Gastroesophageal sphincter (tissue), 4 donors: ENCODE measurements at regions not wholly inside any gene's neighbourhood (a gene's known extent, or its start where the extent isn't known, plus 50 kb on each side); places are given as distances from the start of the nearest gene placed in this dataset.

Source experiments
- ATAC-seq: fragments of 150-250 bp; one replicate; pipeline ENCODE4 v1.9.1; 2016; ENCODE audit warnings: mild to moderate bottlenecking, moderate library complexity
- H3K27ac ChIP-seq, 4 donors: fragments of 200-600 bp; sonication (generic) in 3 of 4; 1 replicate in 3 of 4; 2 replicates in 1 of 4; pipeline ENCODE4 v1.5.1; 2016 to 2019
- H3K27me3 ChIP-seq: fragments of 200-600 bp; sonication (generic); one replicate; pipeline ENCODE4 v1.5.1; 2019
- H3K36me3 ChIP-seq, 2 donors: fragments of 200-600 bp; sonication (generic); one replicate each; pipeline ENCODE4 v1.5.1; 2019; ENCODE audit warnings: control low read depth in 1 of 2
- H3K4me1 ChIP-seq, 3 donors: fragments of 200-600 bp; sonication (generic); 1 replicate in 2 of 3; 2 replicates in 1 of 3; pipeline ENCODE4 v1.5.1; 2016 to 2019; ENCODE audit warnings: control low read depth in 2 of 3
- H3K4me3 ChIP-seq, 2 donors: fragments of 200-600 bp; sonication (generic); one replicate each; pipeline ENCODE4 v1.5.1; 2019; ENCODE audit warnings: mild to moderate bottlenecking in 1 of 2, moderate library complexity in 1 of 2
- H3K9me3 ChIP-seq, 3 donors: fragments of 200-600 bp; sonication (generic); one replicate each; pipeline ENCODE4 v1.5.1; 2017 to 2019; ENCODE audit warnings: control low read depth in 2 of 3
- EP300 ChIP-seq: sonication (generic); formaldehyde crosslinking; IDR thresholded peaks from one replicate; pipeline ENCODE4 v1.6.1; 2017; ENCODE audit warnings: antibody characterized with exemption, mild to moderate bottlenecking
- POLR2A ChIP-seq, 2 donors: fragments of 450-650 bp; IDR thresholded peaks; one replicate each; pipeline ENCODE4 v1.6.1; 2017; ENCODE audit warnings: antibody characterized with exemption in 2 of 2, mild to moderate bottlenecking in 2 of 2, moderate library complexity in 1 of 2
- POLR2AphosphoS5 ChIP-seq: sonication (generic); formaldehyde crosslinking; IDR thresholded peaks from one replicate; pipeline ENCODE4 v1.6.1; 2017; ENCODE audit warnings: antibody characterized with exemption
- WGBS, 2 donors: methylation state at CpG; one replicate each; pipeline ENCODE4 v1.1.5; 2018; ENCODE audit warnings: low coverage in 1 of 2; 5-methylcytosine and 5-hydroxymethylcytosine counted together
- TF ChIP-seq, protein P1 (sequence below), 4 experiments: fragments of 200-600 bp in 2 of 4; fragments of 450-650 bp in 2 of 4; sonication (generic) in 1 of 4; IDR thresholded peaks; one replicate each; pipeline ENCODE4 v1.5.1; 2017 to 2019; ENCODE audit warnings: antibody characterized with exemption in 4 of 4, mild to moderate bottlenecking in 2 of 4, moderate library complexity in 2 of 4

GRCh38 chr20:12893653-12894052 lies 115.1 kb upstream of the SPTLC3 start:
- no peaks in the 10 kb centered on the region for H3K9me3 ChIP-seq
- H3K36me3 ChIP-seq, result no peaks in the 10 kb centered on the region
- no peak overlapping the region for H3K27ac ChIP-seq
- TF ChIP-seq POLR2AphosphoS5 (no peak), POLR2A (IDR thresholded peaks at IDR 0.05) (no peak), EP300 (no peak)
- TF ChIP-seq, protein P1, sequence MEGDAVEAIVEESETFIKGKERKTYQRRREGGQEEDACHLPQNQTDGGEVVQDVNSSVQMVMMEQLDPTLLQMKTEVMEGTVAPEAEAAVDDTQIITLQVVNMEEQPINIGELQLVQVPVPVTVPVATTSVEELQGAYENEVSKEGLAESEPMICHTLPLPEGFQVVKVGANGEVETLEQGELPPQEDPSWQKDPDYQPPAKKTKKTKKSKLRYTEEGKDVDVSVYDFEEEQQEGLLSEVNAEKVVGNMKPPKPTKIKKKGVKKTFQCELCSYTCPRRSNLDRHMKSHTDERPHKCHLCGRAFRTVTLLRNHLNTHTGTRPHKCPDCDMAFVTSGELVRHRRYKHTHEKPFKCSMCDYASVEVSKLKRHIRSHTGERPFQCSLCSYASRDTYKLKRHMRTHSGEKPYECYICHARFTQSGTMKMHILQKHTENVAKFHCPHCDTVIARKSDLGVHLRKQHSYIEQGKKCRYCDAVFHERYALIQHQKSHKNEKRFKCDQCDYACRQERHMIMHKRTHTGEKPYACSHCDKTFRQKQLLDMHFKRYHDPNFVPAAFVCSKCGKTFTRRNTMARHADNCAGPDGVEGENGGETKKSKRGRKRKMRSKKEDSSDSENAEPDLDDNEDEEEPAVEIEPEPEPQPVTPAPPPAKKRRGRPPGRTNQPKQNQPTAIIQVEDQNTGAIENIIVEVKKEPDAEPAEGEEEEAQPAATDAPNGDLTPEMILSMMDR (IDR thresholded peaks at IDR 0.05), result no peak
- 33 to 50% methylated on average over 6 of the region's 6 CpGs for WGBS, 2 donors
- no peaks in the 10 kb centered on the region for H3K27me3 ChIP-seq
- H3K4me3 ChIP-seq, result no peak overlapping the region
- ATAC-seq, result no peak
- no peaks in the 10 kb centered on the region for H3K4me1 ChIP-seq

DNA sequence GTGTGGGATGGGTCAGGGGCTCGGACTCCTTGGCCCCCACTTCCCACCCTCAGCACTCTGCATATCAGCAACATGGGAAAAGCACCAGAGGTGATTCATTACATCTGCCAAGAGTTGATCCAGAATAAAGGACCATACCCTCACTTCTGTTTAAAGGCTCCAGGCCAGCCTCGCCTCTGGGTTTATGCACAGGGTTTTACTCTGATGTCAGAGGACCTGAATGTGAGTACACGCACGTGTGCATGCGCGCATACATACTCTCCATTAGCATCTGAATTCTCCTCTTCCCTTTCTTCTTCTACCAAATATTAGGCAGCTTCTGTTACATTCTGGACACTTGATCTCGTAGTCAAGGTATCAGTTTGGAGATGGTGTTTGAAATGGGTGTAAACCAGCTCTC lies 114.7 kb upstream of the SPTLC3 start:
- WGBS, 2 donors, result 53 to 71% methylated on average over 2 to 7 of the region's 7 CpGs

GRCh38 chr20:12896180-12896579 lies 112.6 kb upstream of the SPTLC3 start:
- Histone ChIP-seq H3K27ac (no peak overlapping the region), H3K4me1 (no peaks in the 10 kb centered on the region), H3K4me3 (no peak overlapping the region), H3K27me3 (no peaks in the 10 kb centered on the region), H3K36me3 (no peaks in the 10 kb centered on the region), H3K9me3 (no peaks in the 10 kb centered on the region)
- TF ChIP-seq POLR2AphosphoS5 (no peak), EP300 (no peak)
- 90 to 100% methylated on average over 2 of the region's 2 CpGs for WGBS, 2 donors
- ATAC-seq, result no peak

More for the DNA sequence above, 114.7 kb upstream of the SPTLC3 start:
- Histone ChIP-seq H3K4me3 (no peak overlapping the region), H3K4me1 (no peaks in the 10 kb centered on the region), H3K27ac (no peak overlapping the region), H3K27me3 (no peaks in the 10 kb centered on the region), H3K36me3 (no peaks in the 10 kb centered on the region), H3K9me3 (no peaks in the 10 kb centered on the region)
- no peak for ATAC-seq
- TF ChIP-seq POLR2AphosphoS5 (no peak), EP300 (no peak), POLR2A (IDR thresholded peaks at IDR 0.05) (no peak)

- no peak for TF ChIP-seq POLR2A (IDR thresholded peaks at IDR 0.05)
- TF ChIP-seq, protein P1 (IDR thresholded peaks at IDR 0.05), result no peak
- TF ChIP-seq POLR2AphosphoS5, result no peak
- TF ChIP-seq EP300, result no peak
- Histone ChIP-seq H3K4me3 (no peak overlapping the region), H3K36me3 (no peaks in the 10 kb centered on the region), H3K9me3 (no peaks in the 10 kb centered on the region), H3K27ac (no peak overlapping the region), H3K27me3 (no peaks in the 10 kb centered on the region), H3K4me1 (no peaks in the 10 kb centered on the region)
- ATAC-seq, result no peak
- 44 to 49% methylated on average over 4 of the region's 4 CpGs for WGBS, 2 donors
These were observed 105.8 kb upstream of the SPTLC3 start for GRCh38 chr20:12902992-12903391.

GRCh38 chr20:12906361-12906760 lies 102.4 kb upstream of the SPTLC3 start:
- H3K27ac ChIP-seq, result no peak overlapping the region
- H3K4me1 ChIP-seq, result no peaks in the 10 kb centered on the region
- TF ChIP-seq POLR2AphosphoS5 (no peak), EP300 (no peak), POLR2A (IDR thresholded peaks at IDR 0.05) (no peak)
- TF ChIP-seq, protein P1 (IDR thresholded peaks at IDR 0.05), result no peak
- no peaks in the 10 kb centered on the region for H3K36me3 ChIP-seq
- H3K27me3 ChIP-seq, result no peaks in the 10 kb centered on the region
- no peak overlapping the region for H3K4me3 ChIP-seq
- no peaks in the 10 kb centered on the region for H3K9me3 ChIP-seq
- WGBS, 2 donors, result 46 to 71% methylated on average over 2 of the region's 2 CpGs
- ATAC-seq, result no peak

DNA sequence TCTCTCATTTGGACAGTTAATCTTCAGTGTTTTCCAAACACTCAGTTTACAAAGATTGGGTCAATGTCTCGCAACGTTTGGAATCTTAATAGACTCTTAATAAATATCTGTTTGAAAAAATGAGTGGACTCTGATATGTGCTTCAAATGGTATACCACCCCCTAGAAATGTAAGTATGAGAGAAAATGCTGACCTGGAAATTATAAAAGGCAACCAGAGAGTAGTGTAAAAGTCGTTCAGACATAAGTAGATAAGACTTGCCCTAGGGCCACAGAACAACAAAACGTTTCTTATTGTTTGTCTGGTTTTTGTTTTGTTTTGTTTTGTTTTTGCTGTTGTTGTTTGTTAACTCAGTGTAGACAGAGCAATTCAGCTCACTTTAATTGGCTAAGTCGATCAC lies 97.4 kb upstream of the SPTLC3 start:
- no peak overlapping the region for H3K4me3 ChIP-seq
- no peak overlapping the region for H3K27ac ChIP-seq
- no peaks in the 10 kb centered on the region for H3K27me3 ChIP-seq
- 68 to 79% methylated on average over 5 of the region's 5 CpGs for WGBS, 2 donors
- ATAC-seq, result no peak
- TF ChIP-seq POLR2A (IDR thresholded peaks at IDR 0.05), result no peak
- TF ChIP-seq, protein P1 (IDR thresholded peaks at IDR 0.05), result no peak
- no peak for TF ChIP-seq EP300
- no peak for TF ChIP-seq POLR2AphosphoS5
- H3K36me3 ChIP-seq, result no peaks in the 10 kb centered on the region
- no peaks in the 10 kb centered on the region for H3K9me3 ChIP-seq
- no peaks in the 10 kb centered on the region for H3K4me1 ChIP-seq
